GM12891 (cell line): ENCODE measurements at regions not wholly inside any gene's neighbourhood (a gene's known extent, or its start where the extent isn't known, plus 50 kb on each side); places are given as distances from the start of the nearest gene placed in this dataset.

Experiments used
- POLR2A ChIP-seq: IDR thresholded peaks from 2 replicates; pipeline ENCODE4 v1.6.1; 2011; ENCODE audit warnings: low read depth, low read length, control low read depth
- POLR2AphosphoS5 ChIP-seq: IDR thresholded peaks from 2 replicates; pipeline ENCODE4 v1.6.1; 2011; ENCODE audit warnings: low read depth, low read length, control low read depth
- TAF1 ChIP-seq: IDR thresholded peaks from 2 replicates; pipeline ENCODE4 v1.6.1; 2011; ENCODE audit warnings: low read depth, low read length, control low read depth

DNA sequence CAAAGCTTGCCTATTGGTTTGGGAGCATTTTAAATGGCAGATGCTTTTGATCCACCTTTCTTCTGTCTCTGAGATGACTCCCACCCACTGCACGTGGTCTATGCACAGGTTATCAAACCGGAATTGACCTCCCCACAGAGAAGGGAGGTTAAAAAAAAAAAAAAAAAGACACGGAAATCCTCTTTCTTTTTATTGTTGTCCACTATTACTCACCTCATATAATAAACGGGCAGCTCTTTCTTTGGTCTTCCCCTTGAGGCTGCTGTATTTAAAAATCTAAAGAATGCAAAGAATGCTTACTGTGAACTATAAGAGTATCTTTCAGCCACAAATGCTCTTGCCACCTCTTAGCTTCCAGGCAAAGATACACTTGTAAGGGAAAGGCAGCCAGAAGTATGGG, 329.7 kb downstream of the NDFIP2 start:
- TF ChIP-seq POLR2A (no peak), TAF1 (no peak), POLR2AphosphoS5 (no peak)
